ENCODE measurements at regions not wholly inside any gene's neighbourhood (a gene's known extent, or its start where the extent isn't known, plus 50 kb on each side); places are given as distances from the start of the nearest gene placed in this dataset.

DNA sequence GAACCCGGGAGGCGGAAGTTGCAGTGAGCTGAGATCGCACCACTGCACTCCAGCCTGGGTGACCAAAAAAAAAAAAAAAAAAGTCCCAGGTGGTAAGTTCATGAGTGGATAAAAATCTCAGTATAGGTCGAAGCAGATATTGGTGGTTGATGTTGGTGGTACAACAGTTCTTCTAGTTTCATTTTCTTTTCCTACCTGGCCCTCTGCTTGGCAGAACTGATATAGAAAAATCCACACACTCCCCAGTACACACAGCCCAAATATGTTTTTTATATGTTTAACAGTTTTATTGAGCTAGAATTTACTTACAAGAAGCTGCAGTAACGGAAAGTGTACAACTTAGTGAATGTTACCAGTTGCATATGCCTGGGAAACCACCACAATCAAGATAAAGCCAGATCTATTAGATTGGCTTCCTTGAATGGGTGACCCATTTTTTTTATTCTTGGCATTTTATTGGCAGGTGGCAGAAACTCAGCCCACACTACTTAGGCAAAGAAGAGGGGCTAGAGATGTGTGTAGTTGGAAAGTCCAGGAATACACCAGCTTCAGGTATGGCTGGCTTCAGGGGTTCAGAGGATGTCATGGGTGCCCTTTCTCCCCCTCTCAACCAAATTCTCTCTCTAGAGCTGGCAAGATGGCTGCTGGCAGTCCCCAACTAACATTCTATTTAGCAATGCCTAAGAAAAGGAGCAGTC, 118.3 kb upstream of the SLC25A33 start:
- TF ChIP-seq, protein P1, sequence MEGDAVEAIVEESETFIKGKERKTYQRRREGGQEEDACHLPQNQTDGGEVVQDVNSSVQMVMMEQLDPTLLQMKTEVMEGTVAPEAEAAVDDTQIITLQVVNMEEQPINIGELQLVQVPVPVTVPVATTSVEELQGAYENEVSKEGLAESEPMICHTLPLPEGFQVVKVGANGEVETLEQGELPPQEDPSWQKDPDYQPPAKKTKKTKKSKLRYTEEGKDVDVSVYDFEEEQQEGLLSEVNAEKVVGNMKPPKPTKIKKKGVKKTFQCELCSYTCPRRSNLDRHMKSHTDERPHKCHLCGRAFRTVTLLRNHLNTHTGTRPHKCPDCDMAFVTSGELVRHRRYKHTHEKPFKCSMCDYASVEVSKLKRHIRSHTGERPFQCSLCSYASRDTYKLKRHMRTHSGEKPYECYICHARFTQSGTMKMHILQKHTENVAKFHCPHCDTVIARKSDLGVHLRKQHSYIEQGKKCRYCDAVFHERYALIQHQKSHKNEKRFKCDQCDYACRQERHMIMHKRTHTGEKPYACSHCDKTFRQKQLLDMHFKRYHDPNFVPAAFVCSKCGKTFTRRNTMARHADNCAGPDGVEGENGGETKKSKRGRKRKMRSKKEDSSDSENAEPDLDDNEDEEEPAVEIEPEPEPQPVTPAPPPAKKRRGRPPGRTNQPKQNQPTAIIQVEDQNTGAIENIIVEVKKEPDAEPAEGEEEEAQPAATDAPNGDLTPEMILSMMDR (IDR thresholded peaks at IDR 0.05): no peak
- no peak for TF ChIP-seq POLR2A (IDR thresholded peaks at IDR 0.05)
- TF ChIP-seq EP300 (IDR thresholded peaks at IDR 0.05): no peak

Measured in tibial nerve (tissue), 4 donors.